ENCODE measurements at regions not wholly inside any gene's neighbourhood (a gene's known extent, or its start where the extent isn't known, plus 50 kb on each side); places are given as distances from the start of the nearest gene placed in this dataset.

DNA sequence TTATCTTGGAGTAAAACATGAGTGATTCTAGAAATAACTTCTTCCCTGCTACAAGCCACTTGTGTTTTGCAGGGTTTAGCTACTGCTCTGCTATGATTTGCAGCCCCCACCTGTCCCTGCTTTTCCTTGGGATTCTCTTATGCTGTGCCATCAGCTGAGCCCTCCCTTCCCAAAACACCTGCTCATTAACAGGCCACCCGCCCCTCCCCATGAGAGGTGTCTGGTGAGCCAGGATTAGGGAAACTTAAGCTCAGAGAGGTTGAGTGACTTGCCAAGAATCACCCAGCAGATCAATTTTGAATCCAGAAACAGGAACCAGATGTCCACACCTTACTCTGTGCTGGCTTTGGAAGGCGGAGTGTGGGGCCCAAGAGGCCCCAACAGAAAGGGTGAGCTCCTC, 111.7 kb upstream of the CXCL14 start:
- TF ChIP-seq SMC3 (conservative IDR thresholded peaks at IDR 0.05; ENCODE audit: poor library complexity) = no peak
- TF ChIP-seq, protein P1, sequence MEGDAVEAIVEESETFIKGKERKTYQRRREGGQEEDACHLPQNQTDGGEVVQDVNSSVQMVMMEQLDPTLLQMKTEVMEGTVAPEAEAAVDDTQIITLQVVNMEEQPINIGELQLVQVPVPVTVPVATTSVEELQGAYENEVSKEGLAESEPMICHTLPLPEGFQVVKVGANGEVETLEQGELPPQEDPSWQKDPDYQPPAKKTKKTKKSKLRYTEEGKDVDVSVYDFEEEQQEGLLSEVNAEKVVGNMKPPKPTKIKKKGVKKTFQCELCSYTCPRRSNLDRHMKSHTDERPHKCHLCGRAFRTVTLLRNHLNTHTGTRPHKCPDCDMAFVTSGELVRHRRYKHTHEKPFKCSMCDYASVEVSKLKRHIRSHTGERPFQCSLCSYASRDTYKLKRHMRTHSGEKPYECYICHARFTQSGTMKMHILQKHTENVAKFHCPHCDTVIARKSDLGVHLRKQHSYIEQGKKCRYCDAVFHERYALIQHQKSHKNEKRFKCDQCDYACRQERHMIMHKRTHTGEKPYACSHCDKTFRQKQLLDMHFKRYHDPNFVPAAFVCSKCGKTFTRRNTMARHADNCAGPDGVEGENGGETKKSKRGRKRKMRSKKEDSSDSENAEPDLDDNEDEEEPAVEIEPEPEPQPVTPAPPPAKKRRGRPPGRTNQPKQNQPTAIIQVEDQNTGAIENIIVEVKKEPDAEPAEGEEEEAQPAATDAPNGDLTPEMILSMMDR (IDR thresholded peaks at IDR 0.05; ENCODE audit: poor library complexity, severe bottlenecking) = no peak
- no peak for TF ChIP-seq EZH2 (IDR thresholded peaks at IDR 0.05; ENCODE audit: borderline replicate concordance, insufficient read depth, low read length, poor library complexity, severe bottlenecking)
- no peak for TF ChIP-seq POLR2AphosphoS5 (IDR thresholded peaks at IDR 0.05)
- TF ChIP-seq EP300 (conservative IDR thresholded peaks at IDR 0.05; ENCODE audit: poor library complexity, severe bottlenecking) = no peak
- no peak for TF ChIP-seq RAD21 (conservative IDR thresholded peaks at IDR 0.05)
- no peak for TF ChIP-seq MXI1 (conservative IDR thresholded peaks at IDR 0.05; ENCODE audit: poor library complexity, severe bottlenecking)
- no peak for TF ChIP-seq TAF1 (IDR thresholded peaks at IDR 0.05; ENCODE audit: low read depth)

Measured in neural cell (in vitro differentiated cells).